A673 (cell line): ENCODE measurements at regions not wholly inside any gene's neighbourhood (a gene's known extent, or its start where the extent isn't known, plus 50 kb on each side); places are given as distances from the start of the nearest gene placed in this dataset.

ENCODE experiments used
- BruUV-seq: library from RNA; stranded (reverse); fragments of 400-500 nt; replicated peaks from 2 replicates; lab custom pipeline; 2021; lab: Mats Ljungman, UMichigan
- CTCF ChIA-PET: fragments of 300-600 bp; sonication (Branson Sonifier 250); formaldehyde crosslinking; loops from one replicate; lab custom pipeline; 2022; ENCODE audit warnings: antibody characterized with exemption; lab: Charles Lee
- POLR2A ChIA-PET: fragments of 300-600 bp; sonication (Branson Sonifier 250); formaldehyde crosslinking; loops from one replicate; lab custom pipeline; 2022; ENCODE audit warnings: antibody characterized with exemption; ENCODE audit not compliant: low non-redundant PET; lab: Charles Lee
- DNase-seq: peaks from one replicate; pipeline ENCODE4 v3.0.0-alpha.2; 2015; ENCODE audit warnings: low spot score
- H3K27ac ChIP-seq: fragments of 200-600 bp; sonication (generic); 2 replicates; pipeline ENCODE4 v1.5.1; 2016; ENCODE audit warnings: mixed run types, low read depth, mild to moderate bottlenecking, mixed read lengths, antibody characterized with exemption, low read length; ENCODE audit not compliant: poor library complexity, severe bottlenecking
- H3K27me3 ChIP-seq: fragments of 200-600 bp; sonication (generic); replicated peaks from 2 replicates; pipeline ENCODE4 v1.6.1; 2017; ENCODE audit warnings: mixed run types, low read depth, mild to moderate bottlenecking, mixed read lengths, antibody characterized with exemption, low read length; ENCODE audit not compliant: insufficient read depth, poor library complexity
- H3K36me3 ChIP-seq: fragments of 200-600 bp; sonication (generic); 2 replicates; pipeline ENCODE4 v1.6.1; 2016; ENCODE audit warnings: mixed run types, mild to moderate bottlenecking, mixed read lengths, antibody characterized with exemption, low read length; ENCODE audit not compliant: insufficient read depth, poor library complexity, severe bottlenecking
- H3K4me1 ChIP-seq: fragments of 200-600 bp; sonication (generic); 2 replicates; pipeline ENCODE4 v1.6.1; 2017; ENCODE audit warnings: mixed run types, mild to moderate bottlenecking, mixed read lengths, antibody characterized with exemption, low read length; ENCODE audit not compliant: insufficient read depth, poor library complexity, severe bottlenecking
- H3K4me3 ChIP-seq: fragments of 200-600 bp; sonication (generic); 2 replicates; pipeline ENCODE4 v1.5.1; 2016; ENCODE audit warnings: low read depth, mixed run types, mild to moderate bottlenecking, mixed read lengths, low read length; ENCODE audit not compliant: poor library complexity, severe bottlenecking
- H3K9me3 ChIP-seq: fragments of 200-600 bp; sonication (generic); 2 replicates; pipeline ENCODE4 v1.6.1; 2016; ENCODE audit warnings: mixed run types, low read depth, mild to moderate bottlenecking, mixed read lengths, antibody characterized with exemption, low read length; ENCODE audit not compliant: poor library complexity, severe bottlenecking
- EZH2 ChIP-seq: fragments of 200-600 bp; sonication (generic); IDR thresholded peaks from 2 replicates; pipeline ENCODE4 v1.6.1; 2017; ENCODE audit warnings: borderline replicate concordance, low read depth, mild to moderate bottlenecking, mixed read lengths, antibody characterized with exemption, low read length; ENCODE audit not compliant: poor library complexity, severe bottlenecking
- intact Hi-C: fragments of 100-400 bp; cut with micrococcal nuclease; formaldehyde crosslinking; loops from one replicate; pipeline ENCODE4 v1.10.0; 2022; ENCODE audit not compliant: unreplicated experiment
- TF ChIP-seq, protein P1 (sequence below): fragments of 300-800, 200-600 bp; sonication (generic); conservative IDR thresholded peaks from 2 replicates; pipeline ENCODE4 v1.5.1; 2017; ENCODE audit warnings: low read depth, mild to moderate bottlenecking, antibody characterized with exemption, low read length, moderate library complexity, mixed read lengths

DNA sequence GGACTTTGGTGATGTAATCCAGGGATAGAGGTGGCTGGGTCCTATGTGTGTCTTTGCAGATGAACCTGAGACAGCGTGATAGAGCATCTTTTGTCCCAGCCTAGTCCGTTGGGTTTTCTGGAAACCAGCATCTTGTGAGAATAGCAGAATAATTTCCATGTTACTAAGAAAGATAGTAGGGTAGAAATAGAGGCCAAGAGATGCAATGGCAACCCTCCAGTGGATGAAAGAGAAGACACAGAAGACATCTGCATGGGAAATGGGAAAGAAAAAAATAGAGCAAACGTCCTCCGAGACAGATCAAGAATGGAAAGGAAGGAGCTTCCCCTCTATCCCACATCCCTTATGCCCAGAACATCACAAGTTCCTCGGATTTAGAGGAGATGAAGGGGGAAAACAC is 409.3 kb upstream of the TMEM132C start:
- Histone ChIP-seq H3K4me1 (no peaks in the 10 kb centered on the region), H3K9me3 (no peaks in the 10 kb centered on the region), H3K36me3 (no peaks in the 10 kb centered on the region), H3K27ac (no peak overlapping the region), H3K4me3 (no peak overlapping the region), H3K27me3 (no peaks in the 10 kb centered on the region)
- ChIA-PET CTCF (no interaction called here), POLR2A (no interaction called here)
- intact Hi-C loops, result no loop called here
- no TSS peak for BruUV-seq
- no peak for DNase-seq
- TF ChIP-seq, protein P1, sequence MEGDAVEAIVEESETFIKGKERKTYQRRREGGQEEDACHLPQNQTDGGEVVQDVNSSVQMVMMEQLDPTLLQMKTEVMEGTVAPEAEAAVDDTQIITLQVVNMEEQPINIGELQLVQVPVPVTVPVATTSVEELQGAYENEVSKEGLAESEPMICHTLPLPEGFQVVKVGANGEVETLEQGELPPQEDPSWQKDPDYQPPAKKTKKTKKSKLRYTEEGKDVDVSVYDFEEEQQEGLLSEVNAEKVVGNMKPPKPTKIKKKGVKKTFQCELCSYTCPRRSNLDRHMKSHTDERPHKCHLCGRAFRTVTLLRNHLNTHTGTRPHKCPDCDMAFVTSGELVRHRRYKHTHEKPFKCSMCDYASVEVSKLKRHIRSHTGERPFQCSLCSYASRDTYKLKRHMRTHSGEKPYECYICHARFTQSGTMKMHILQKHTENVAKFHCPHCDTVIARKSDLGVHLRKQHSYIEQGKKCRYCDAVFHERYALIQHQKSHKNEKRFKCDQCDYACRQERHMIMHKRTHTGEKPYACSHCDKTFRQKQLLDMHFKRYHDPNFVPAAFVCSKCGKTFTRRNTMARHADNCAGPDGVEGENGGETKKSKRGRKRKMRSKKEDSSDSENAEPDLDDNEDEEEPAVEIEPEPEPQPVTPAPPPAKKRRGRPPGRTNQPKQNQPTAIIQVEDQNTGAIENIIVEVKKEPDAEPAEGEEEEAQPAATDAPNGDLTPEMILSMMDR, result no peak
- no peak for TF ChIP-seq EZH2

DNA sequence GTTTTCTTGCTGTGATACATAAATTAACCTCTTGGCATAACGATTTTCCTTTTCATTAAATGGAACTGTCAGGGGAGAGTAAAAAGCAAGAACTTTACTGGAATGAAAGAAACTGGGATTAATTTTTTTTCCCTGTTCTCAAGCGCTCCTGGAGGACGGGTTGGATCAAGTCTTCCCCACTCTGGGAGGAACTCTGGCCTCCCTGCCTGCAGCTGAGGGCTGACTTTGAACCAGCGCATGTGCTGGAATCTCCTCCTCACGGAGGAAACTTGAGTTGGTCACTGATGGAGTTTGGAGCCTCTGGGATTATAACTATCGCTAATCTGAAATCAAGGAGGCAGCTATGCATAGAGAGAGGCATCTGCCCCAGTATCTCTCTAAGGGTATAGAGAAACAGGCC is 406.4 kb upstream of the TMEM132C start:
- BruUV-seq, result no TSS peak
- H3K27ac ChIP-seq, result no peak overlapping the region
- ChIA-PET POLR2A (no interaction called here), CTCF (no interaction called here)
- intact Hi-C loops, result no loop called here
- H3K9me3 ChIP-seq, result no peaks in the 10 kb centered on the region
- H3K36me3 ChIP-seq, result no peaks in the 10 kb centered on the region
- no peak overlapping the region for H3K4me3 ChIP-seq
- TF ChIP-seq, protein P1, result no peak
- TF ChIP-seq EZH2, result no peak
- no peak for DNase-seq
- H3K27me3 ChIP-seq, result no peaks in the 10 kb centered on the region
- H3K4me1 ChIP-seq, result no peaks in the 10 kb centered on the region

DNA sequence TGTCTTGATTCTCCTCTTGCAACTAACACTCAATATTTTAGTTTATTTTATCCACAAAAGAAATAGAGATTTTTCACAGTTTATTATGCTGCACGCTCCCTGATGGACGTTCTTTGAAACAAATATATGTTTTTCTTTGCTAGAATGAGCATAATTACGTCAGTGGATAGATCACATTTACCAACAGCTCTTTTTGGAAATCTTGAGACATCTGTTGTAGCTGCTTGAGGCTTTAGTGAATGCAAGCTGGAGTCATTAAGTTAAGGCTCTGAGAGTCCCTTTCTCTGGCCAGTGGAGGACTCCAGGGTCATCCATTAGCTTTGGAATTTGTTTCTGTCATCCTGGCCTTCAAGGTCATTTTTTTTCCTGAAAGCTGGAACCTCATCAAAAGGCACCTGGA is 405.6 kb upstream of the TMEM132C start:
- ChIA-PET POLR2A (no interaction called here), CTCF (no interaction called here)
- Histone ChIP-seq H3K9me3 (no peaks in the 10 kb centered on the region), H3K4me1 (no peaks in the 10 kb centered on the region), H3K36me3 (no peaks in the 10 kb centered on the region), H3K27me3 (no peaks in the 10 kb centered on the region), H3K4me3 (no peak overlapping the region), H3K27ac (no peak overlapping the region)
- no peak for DNase-seq
- TF ChIP-seq EZH2, result no peak
- TF ChIP-seq, protein P1, result no peak
- intact Hi-C loops, result no loop called here
- BruUV-seq, result no TSS peak
